Activated CD8-positive, alpha-beta memory T cell treated with anti-CD3 and anti-CD28 coated beads for 1 hour (primary cell): ENCODE measurements at regions not wholly inside any gene's neighbourhood (a gene's known extent, or its start where the extent isn't known, plus 50 kb on each side); places are given as distances from the start of the nearest gene placed in this dataset.
"Not testable (repeated sequence)": the region's sequence is repeated elsewhere in the genome, so short reads cannot be mapped to it uniquely, and the experiment has no call there.

ENCODE experiments used
- DNase-seq, 2 donors: peaks; one replicate each; pipeline ENCODE4 v3.0.0-alpha.2; 2020; ENCODE audit warnings: low read depth in 1 of 2; ENCODE audit errors: extremely low read depth in 1 of 2

DNA sequence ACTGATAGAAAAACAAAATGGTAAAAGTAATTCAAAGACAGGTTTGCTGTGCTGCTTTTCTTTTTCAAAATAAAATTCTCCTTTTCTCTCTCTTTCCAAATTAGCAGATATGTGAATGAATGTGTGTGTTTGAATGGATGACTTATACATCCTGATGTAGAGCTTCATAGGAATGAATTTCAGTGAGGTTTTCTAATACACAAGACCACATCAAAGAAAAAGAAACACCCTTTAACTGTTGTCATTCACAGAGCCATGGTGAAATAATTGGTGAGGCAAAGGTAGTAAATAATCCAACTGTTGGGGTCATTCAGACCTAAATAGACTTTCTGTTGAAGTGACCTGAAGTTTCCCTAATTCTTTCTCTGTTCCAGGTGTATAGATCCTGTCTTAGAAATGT lies 139.1 kb upstream of the ZPLD1 start:
- no peak for DNase-seq

DNA sequence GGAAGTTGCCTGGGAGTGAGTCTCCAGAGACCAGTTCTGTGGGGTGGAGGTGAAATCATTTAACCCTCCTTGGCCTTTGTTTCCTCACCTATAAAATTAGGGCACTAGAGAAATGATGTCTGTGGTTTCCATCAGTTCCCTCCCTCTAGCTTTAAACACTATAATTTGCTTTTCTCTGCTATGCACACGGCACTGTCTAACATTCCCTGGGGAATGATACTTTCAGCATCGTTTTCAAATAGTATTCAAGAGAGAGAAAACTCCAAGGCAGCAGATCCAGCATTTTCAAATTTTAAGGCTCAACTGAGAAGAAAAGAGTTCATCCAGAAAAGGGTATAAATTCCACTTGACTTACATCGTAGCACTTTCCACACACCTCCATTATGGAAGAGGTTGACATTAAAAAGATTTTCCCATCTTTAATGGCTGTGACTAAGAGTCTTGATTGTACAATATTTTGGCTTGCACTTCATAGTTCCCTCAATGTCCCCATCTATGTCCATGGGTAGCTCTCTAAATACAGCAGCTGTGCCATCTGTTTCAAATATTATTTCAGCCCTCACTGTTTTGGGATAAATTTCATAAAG lies 137.7 kb upstream of the ZPLD1 start:
- DNase-seq: no peak

DNA sequence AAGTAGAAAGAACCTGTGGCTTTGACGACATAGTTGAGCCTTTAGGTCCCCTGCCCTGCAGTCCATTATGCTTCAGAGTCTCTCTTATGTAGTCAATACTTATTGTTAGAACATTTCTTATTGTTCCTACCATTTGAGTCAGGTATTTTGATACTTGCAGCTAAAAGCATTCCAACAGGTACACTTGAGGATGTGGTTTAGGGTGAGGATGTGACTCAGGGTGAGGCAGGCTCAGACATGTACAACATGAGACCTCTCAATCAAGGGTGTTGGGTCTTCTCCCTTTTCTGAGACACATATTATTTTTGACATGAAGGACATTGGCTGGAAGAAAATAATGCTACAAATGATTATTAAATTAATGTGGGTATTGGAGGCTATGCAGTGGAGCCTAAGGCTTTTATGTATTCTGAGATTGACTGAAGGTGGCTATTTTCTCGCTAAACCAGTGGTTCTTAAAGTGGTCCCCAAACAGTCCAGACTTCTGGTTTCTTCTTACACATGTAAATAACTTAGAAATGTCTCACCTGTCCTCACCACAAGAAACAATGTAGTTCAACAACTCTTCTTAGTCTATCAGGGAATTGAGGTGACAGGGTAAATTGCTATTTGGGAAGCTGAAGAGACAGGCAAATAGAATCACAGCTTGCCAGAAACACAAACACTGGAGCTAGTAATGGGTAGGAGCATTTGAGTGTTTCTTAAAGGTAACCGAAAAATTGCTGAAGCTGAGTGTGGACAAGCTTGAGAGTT lies 135.5 kb upstream of the ZPLD1 start:
- no peak for DNase-seq

GRCh38 chr3:102301155-102301880 lies 133.5 kb upstream of the ZPLD1 start:
- DNase-seq: no peak

DNA sequence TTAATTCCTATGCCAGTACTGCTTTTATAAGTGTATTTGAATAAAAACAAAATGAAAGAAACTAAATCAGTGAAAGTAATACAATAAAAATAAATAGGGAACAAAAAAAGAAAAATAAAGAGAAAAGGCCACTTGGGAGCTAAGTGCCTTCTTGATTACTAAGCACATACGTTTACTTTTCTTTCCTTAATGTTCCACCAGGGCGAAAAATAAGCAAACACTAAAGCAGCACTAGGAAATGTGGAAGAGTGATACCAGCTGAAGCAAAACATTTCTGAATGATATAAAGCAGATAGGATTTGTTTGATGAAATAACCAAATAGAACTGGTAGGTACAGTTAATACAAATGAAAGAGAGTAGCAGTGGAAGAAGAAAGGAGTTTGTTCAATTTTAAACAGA lies 132.8 kb upstream of the ZPLD1 start:
- DNase-seq: no peak

DNA sequence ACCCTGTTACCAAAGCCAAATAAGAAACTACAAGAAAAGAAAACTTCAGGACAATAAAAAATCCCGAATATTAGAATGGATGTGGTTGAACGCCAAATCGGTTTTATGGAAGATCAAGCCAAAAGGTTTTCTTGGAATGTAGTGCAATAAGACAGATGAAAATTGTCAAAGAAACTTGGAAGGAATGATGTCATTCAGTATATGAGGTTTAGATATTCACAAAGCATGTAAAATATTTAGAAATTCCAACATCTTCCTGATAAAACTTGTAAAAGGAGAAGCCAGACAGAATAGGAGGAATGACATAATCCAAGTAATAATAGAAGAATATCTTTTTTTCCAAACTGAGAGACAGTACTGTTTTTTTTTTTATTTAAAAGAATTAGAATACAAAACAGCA lies 130.3 kb upstream of the ZPLD1 start:
- DNase-seq: no peak

DNA sequence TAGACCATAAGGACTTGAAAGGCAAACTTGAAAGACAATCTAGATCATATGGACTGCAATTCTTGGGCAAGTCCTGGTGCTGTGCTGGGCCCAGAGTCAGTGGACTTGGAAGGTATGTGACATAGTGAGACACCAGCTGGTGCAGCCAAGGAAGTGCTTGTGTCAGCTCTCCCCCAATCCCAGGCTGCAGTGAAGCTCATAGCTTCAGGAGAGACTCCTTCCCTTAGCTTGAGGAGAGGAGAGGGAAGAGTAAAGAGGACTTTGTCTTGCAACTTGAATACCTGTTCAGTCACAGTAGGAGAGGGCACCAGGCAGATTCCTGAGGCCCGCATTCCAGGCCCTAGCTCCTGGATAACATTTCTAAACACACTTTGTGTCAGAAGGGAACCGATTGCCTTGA lies 127.4 kb upstream of the ZPLD1 start:
- no peak for DNase-seq

DNA sequence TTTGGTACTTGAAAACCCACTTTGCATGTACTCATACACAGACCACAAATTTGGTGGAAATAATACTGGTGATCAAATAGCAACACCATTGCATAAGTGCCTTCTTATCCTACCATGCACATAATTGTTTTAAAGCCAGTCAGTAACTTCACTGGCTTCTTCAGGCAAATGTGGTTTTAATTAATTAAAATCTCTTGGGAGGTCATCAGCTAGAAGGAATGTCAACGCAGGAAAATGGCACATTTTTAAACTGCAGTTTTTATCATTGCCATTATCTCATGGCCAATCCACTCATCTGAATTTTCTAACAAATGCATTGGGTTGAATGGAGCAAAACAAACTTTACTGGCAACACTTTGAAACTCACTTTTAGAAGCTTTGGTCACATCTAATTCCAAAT lies 105.7 kb upstream of the ZPLD1 start:
- no peak for DNase-seq

GRCh38 chr3:102329561-102329960 lies 105.3 kb upstream of the ZPLD1 start:
- DNase-seq: no peak

GRCh38 chr3:102332205-102332604 lies 102.6 kb upstream of the ZPLD1 start:
- no peak for DNase-seq

- DNase-seq: no peak
These were observed 101.9 kb upstream of the ZPLD1 start for GRCh38 chr3:102332934-102333333.

GRCh38 chr3:102336130-102336529 lies 98.7 kb upstream of the ZPLD1 start:
- DNase-seq: no peak

DNA sequence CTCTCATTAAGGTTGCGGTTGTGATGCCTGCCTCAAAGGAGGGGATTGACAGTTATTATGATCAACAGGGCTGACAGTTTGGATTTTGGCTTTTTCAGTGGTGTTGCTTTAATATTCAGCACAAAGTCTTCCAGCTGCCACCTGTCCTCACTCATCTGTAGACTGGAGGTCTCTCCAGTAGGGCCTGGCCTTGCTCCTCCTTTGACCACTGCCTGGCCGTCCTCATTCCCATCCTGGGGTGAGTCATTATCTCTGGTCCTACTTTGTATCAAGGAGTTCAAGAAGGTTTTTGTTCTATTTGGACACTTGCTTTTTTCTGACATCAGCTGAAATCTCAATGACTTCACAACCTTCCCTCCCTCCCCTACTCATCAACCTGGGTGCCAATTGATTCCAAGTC lies 95.1 kb upstream of the ZPLD1 start:
- DNase-seq: no peak

- no peak for DNase-seq
These were observed 87.9 kb upstream of the ZPLD1 start for GRCh38 chr3:102346897-102347296.

GRCh38 chr3:102348904-102349303 lies 85.9 kb upstream of the ZPLD1 start:
- no peak for DNase-seq

- DNase-seq: no peak
These were observed 81.7 kb upstream of the ZPLD1 start for GRCh38 chr3:102353148-102353547.

DNA sequence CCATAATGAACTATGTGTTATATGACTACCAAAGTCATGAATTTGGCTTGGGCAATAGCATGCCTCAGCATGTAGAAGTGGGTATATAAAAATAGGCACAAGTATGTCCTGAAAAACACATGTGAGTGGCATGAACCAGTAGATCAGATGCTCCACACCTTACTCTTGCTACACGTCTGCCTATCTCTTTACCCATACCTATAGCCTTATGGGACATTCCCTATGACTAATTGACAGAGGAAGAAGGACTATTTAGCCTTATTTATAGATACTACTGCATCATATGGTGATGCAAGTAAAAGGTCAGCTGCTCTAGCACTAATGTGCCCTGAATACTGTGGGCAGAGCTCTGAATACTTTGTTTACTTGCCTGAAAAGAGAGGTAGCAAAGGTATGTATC lies 81.0 kb upstream of the ZPLD1 start:
- DNase-seq: no peak

- DNase-seq: no peak
These were observed 79.8 kb upstream of the ZPLD1 start for GRCh38 chr3:102354818-102355515.

DNA sequence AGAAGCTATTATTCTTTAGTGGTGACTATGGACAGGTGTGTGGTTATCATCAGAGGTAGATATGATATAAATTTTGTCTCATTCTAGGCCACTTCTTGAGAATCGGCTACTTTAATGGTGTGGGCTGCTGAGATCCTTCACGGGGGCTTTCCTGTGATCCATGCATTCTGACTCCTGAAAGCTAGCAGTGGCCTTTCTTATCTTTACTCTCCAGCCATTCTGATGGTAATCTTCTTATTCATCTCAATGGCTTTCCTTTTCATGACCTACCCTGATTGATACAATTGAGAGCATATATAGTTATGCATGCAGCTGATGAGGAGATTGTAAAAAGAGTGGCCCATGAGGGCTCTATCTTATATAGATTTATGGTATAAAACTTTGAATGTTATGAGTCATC lies 78.3 kb upstream of the ZPLD1 start:
- no peak for DNase-seq

DNA sequence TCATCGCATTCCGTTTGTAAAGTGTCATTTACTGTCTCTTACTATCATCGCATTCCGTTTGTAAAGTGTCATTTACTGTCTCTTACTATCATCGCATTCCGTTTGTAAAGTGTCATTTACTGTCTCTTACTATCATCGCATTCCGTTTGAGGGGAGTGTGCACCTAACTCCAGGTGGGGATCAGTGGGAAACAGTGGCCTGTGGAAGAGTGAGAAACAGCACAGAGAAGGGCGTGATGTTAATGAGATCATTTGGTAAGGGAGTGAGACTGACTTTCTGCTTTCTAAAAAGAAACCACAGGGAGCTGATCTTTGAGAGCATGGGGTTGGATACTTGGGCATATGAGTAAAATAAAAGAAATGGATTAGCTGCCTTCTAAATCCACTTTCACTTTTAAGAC lies 77.5 kb upstream of the ZPLD1 start:
- not testable (repeated sequence) for DNase-seq

GRCh38 chr3:102360183-102360860 lies 74.5 kb upstream of the ZPLD1 start:
- no peak for DNase-seq
